PC-9 (cell line): ENCODE measurements at regions not wholly inside any gene's neighbourhood (a gene's known extent, or its start where the extent isn't known, plus 50 kb on each side); places are given as distances from the start of the nearest gene placed in this dataset.

Experiments
- CTCF ChIP-seq: fragments of 200-600 bp; sonication (generic); conservative IDR thresholded peaks from 2 replicates; pipeline ENCODE4 v1.6.1; 2017; ENCODE audit warnings: mixed run types, antibody characterized with exemption, mild to moderate bottlenecking, moderate library complexity
- EZH2 ChIP-seq: fragments of 200-600 bp; sonication (generic); IDR thresholded peaks from 2 replicates; pipeline ENCODE4 v1.8.0; 2017; ENCODE audit warnings: antibody characterized with exemption, low read depth

DNA sequence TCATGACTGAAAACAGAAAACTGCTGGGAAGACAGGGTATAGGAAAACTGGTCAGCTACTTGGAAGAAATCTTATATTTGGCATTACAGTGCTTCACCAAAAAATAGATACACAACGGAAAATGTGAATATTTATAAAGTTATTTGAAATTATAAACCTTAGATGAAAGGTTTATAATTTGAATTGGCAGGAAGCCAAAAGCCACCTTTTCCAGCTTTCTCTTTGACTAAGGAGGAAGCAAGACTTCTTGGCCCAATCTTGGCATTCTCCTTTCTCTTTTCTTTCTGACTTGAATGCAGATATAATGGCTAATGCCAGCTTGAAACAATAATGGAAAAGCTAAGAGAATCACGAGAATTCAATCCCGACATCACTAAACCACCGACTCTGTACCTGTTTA lies 196.5 kb upstream of the PIK3C3 start:
- TF ChIP-seq CTCF (no peak), EZH2 (no peak)
